WERI-Rb-1 (cell line): ENCODE measurements at regions not wholly inside any gene's neighbourhood (a gene's known extent, or its start where the extent isn't known, plus 50 kb on each side); places are given as distances from the start of the nearest gene placed in this dataset.

ENCODE experiments used
- DNase-seq: peaks from one replicate; pipeline ENCODE4 v3.0.0-alpha.2; 2020
- H3K27ac ChIP-seq: fragments of 250-450 bp; sonication (Bioruptor Pico); 2 replicates; pipeline ENCODE4 v1.5.1; 2020; ENCODE audit warnings: mild to moderate bottlenecking, moderate library complexity
- H3K27me3 ChIP-seq: fragments of 250-450 bp; sonication (Bioruptor Pico); 2 replicates; pipeline ENCODE4 v1.5.1; 2021; ENCODE audit warnings: mild to moderate bottlenecking, low read depth, moderate library complexity; ENCODE audit not compliant: insufficient read depth, severe bottlenecking
- H3K36me3 ChIP-seq: fragments of 250-450 bp; sonication (Bioruptor Pico); 2 replicates; pipeline ENCODE4 v1.5.1; 2020; ENCODE audit warnings: mild to moderate bottlenecking, moderate library complexity
- H3K4me3 ChIP-seq: 2 replicates; pipeline ENCODE4 v1.5.1; 2011; ENCODE audit warnings: low read depth, mild to moderate bottlenecking, control low read depth, low read length
- H3K9me3 ChIP-seq: fragments of 250-450 bp; sonication (Bioruptor Pico); 2 replicates; pipeline ENCODE4 v1.5.1; 2021; ENCODE audit warnings: mild to moderate bottlenecking, moderate library complexity; ENCODE audit not compliant: severe bottlenecking
- CTCF ChIP-seq: IDR thresholded peaks from 2 replicates; pipeline ENCODE4 v1.5.1; 2011; ENCODE audit warnings: low read depth, mild to moderate bottlenecking, control low read depth, inconsistent platforms, low read length

- no peak overlapping the region for H3K27ac ChIP-seq
- H3K27me3 ChIP-seq, result no peaks in the 10 kb centered on the region
- no peaks in the 10 kb centered on the region for H3K36me3 ChIP-seq
- H3K9me3 ChIP-seq, result peaks cover 11% of the 10 kb centered on the region
- no peak overlapping the region for H3K4me3 ChIP-seq
- no peak for DNase-seq
- no peak for TF ChIP-seq CTCF
These were observed 165.9 kb upstream of the CENPE start for GRCh38 chr4:103364083-103364482.

DNA sequence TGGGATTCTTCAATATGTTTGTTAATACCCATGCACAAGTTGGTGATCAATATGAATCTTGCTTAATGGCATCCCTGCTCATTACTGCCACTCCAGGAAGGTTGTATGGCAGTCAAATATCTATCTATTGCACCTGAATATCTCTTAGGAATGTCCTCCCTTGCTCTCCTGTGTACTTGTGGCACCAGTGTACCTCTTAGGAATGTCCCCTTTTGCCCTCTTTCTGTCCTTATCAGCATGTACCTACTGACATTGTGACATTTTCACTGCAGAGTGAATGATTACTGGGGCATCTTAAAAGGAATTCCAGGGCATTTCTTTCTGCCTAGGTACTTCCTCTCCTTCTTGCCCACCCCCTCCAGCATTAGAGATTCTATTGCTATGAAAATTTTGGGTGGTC is 163.8 kb upstream of the CENPE start:
- no peak for DNase-seq
- Histone ChIP-seq H3K9me3 (peaks cover 13% of the 10 kb centered on the region), H3K4me3 (no peak overlapping the region), H3K27ac (no peak overlapping the region), H3K36me3 (no peaks in the 10 kb centered on the region), H3K27me3 (no peaks in the 10 kb centered on the region)
- no peak for TF ChIP-seq CTCF

DNA sequence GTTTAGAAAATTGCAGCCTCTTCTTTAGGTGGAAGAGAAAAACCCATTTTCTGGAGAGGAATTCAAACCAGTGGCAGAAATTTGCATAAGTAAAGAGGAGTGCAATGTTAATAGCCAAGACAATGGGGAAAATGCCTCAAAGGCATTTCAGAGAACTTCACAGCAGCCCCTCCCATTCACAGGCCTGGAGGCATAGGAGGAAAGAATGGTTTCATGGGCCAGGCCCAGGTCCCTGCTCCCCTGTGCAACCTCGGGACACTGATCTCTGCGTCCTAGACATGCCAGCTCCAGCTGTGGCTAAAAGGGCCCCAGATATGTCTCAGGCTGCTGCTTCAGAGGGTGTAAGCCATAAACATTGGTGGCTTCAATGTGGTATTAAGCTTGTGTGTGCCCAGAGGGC is 161.8 kb upstream of the CENPE start:
- no peak overlapping the region for H3K4me3 ChIP-seq
- no peak for TF ChIP-seq CTCF
- H3K9me3 ChIP-seq, result peaks cover 13% of the 10 kb centered on the region
- no peaks in the 10 kb centered on the region for H3K36me3 ChIP-seq
- H3K27me3 ChIP-seq, result no peaks in the 10 kb centered on the region
- DNase-seq, result no peak
- H3K27ac ChIP-seq, result no peak overlapping the region

DNA sequence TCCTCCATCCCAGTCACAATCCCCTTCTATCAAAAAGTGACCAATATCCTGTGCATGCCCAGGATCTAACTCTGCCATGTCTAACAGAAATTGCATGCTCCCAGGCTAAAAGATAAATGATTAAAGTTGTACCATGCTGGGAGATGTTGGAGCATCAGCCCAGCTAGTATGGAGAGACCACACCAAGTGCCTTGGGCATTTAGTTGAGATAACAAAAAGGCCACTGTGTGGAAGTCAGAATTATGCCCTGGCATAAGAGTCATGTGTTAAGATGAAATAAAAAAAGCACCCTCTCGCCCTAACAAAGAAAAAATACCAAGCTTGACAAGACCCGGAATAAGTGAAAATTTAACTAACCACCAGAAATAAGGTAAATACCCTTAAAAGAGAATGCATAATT is 155.9 kb upstream of the CENPE start:
- no peak for TF ChIP-seq CTCF

GRCh38 chr4:103329642-103330041 is 131.5 kb upstream of the CENPE start:
- no peak for TF ChIP-seq CTCF
- Histone ChIP-seq H3K4me3 (no peak overlapping the region), H3K9me3 (no peaks in the 10 kb centered on the region), H3K27ac (no peak overlapping the region), H3K27me3 (no peaks in the 10 kb centered on the region), H3K36me3 (no peaks in the 10 kb centered on the region)
- DNase-seq, result no peak

More for the DNA sequence above, 155.9 kb upstream of the CENPE start:
- Histone ChIP-seq H3K27ac (no peak overlapping the region), H3K36me3 (no peaks in the 10 kb centered on the region), H3K9me3 (peaks cover under 1% of the 10 kb centered on the region), H3K27me3 (no peaks in the 10 kb centered on the region), H3K4me3 (no peak overlapping the region)
- no peak for DNase-seq

DNA sequence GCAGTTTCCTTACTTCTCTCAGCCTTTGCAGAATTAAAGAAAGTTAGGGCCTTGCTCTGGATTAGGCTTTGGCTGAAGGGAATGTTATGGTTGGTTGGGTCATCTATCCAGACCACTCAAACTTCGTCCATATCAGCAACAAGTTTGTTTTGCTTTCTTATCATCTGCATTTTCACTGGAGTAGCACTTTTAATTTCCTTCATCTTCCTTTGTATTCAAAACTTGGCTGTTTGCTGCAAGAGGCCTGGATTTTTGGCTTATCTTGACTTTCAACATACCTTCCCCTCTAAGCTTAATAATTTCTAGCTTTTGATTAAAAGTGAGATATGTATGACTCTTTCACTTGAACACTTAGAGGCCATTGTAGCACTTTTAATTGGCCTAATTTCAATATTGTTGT is 126.7 kb upstream of the CENPE start:
- Histone ChIP-seq H3K4me3 (no peak overlapping the region), H3K27ac (no peak overlapping the region), H3K9me3 (no peaks in the 10 kb centered on the region), H3K36me3 (no peaks in the 10 kb centered on the region), H3K27me3 (no peaks in the 10 kb centered on the region)
- TF ChIP-seq CTCF, result no peak
- DNase-seq, result no peak
